NCI-H146 treated with DMSO at 0.1 percent for 48 hours (cell line): ENCODE measurements at regions not wholly inside any gene's neighbourhood (a gene's known extent, or its start where the extent isn't known, plus 50 kb on each side); places are given as distances from the start of the nearest gene placed in this dataset.

Source experiments
- DNase-seq: peaks from one replicate; lab custom pipeline; 2025; ENCODE audit not compliant: unreplicated experiment; lab: John Stamatoyannopoulos, UW

GRCh38 chr5:28770307-28770706, 1731.9 kb upstream of the CDH9 start:
- DNase-seq = no peak

- DNase-seq = peak; percentile 32
Observed at GRCh38 chr5:28766565-28767158, 1728.3 kb upstream of the CDH9 start.

GRCh38 chr5:28751396-28751795, 1713.0 kb upstream of the CDH9 start:
- DNase-seq = no peak

- no peak for DNase-seq
Observed at GRCh38 chr5:28750251-28750650, 1711.9 kb upstream of the CDH9 start.

- DNase-seq = no peak
Observed at GRCh38 chr5:28748446-28748845, 1710.1 kb upstream of the CDH9 start.

- DNase-seq = no peak
Observed at GRCh38 chr5:28743716-28744110, 1705.3 kb upstream of the CDH9 start.

GRCh38 chr5:28743025-28743715, 1704.8 kb upstream of the CDH9 start:
- DNase-seq = no peak

GRCh38 chr5:28737682-28738081, 1699.3 kb upstream of the CDH9 start:
- no peak for DNase-seq

- DNase-seq = no peak
Observed at GRCh38 chr5:28737222-28737621, 1698.8 kb upstream of the CDH9 start.

- no peak for DNase-seq
Observed at GRCh38 chr5:28734396-28734795, 1696.0 kb upstream of the CDH9 start.

GRCh38 chr5:28729067-28729466, 1690.7 kb upstream of the CDH9 start:
- DNase-seq = no peak

GRCh38 chr5:28726815-28727214, 1688.4 kb upstream of the CDH9 start:
- DNase-seq = no peak

- DNase-seq = no peak
Observed at GRCh38 chr5:28725001-28725400, 1686.6 kb upstream of the CDH9 start.

- no peak for DNase-seq
Observed at GRCh38 chr5:28714907-28715698, 1676.7 kb upstream of the CDH9 start.

- no peak for DNase-seq
Observed at GRCh38 chr5:28710360-28710759, 1672.0 kb upstream of the CDH9 start.

GRCh38 chr5:28708472-28708871, 1670.1 kb upstream of the CDH9 start:
- no peak for DNase-seq

GRCh38 chr5:28707706-28708105, 1669.3 kb upstream of the CDH9 start:
- DNase-seq = no peak

GRCh38 chr5:28703651-28704260, 1665.4 kb upstream of the CDH9 start:
- no peak for DNase-seq

- no peak for DNase-seq
Observed at GRCh38 chr5:28691526-28691925, 1653.1 kb upstream of the CDH9 start.

- no peak for DNase-seq
Observed at GRCh38 chr5:28685794-28686193, 1647.4 kb upstream of the CDH9 start.

- DNase-seq = no peak
Observed at GRCh38 chr5:28678899-28679298, 1640.5 kb upstream of the CDH9 start.

GRCh38 chr5:28666110-28666509, 1627.7 kb upstream of the CDH9 start:
- DNase-seq = no peak
